MCF 10A (cell line): ENCODE measurements at regions not wholly inside any gene's neighbourhood (a gene's known extent, or its start where the extent isn't known, plus 50 kb on each side); places are given as distances from the start of the nearest gene placed in this dataset.

ENCODE experiments used
- BruUV-seq: library from RNA; stranded (reverse); fragments of 400-500 nt; replicated peaks from 2 replicates; lab custom pipeline; 2021; lab: Mats Ljungman, UMichigan
- CTCF ChIA-PET: fragments of 300-600 bp; sonication (Branson Sonifier 250); formaldehyde crosslinking; extraction: SDS; loops from one replicate; lab custom pipeline; 2021; ENCODE audit warnings: antibody characterized with exemption, inconsistent platforms; lab: Yijun Ruan, JAX
- POLR2A ChIA-PET: fragments of 300-600, 350-650 bp; sonication (Branson Sonifier 250); formaldehyde crosslinking; extraction: SDS; loops from one replicate; lab custom pipeline; 2020; ENCODE audit warnings: antibody characterized with exemption, inconsistent platforms; lab: Yijun Ruan, JAX
- DNase-seq: peaks from one replicate; pipeline ENCODE4 v3.0.0-alpha.2; 2018; ENCODE audit not compliant: unreplicated experiment
- H3K27ac Mint-ChIP-seq: one replicate; pipeline ENCODE4 v1.8.0; 2022; ENCODE audit warnings: mild to moderate bottlenecking, low read depth, mixed read lengths; ENCODE audit not compliant: unreplicated experiment
- H3K27me3 Mint-ChIP-seq: one replicate; pipeline ENCODE4 v1.8.0; 2022; ENCODE audit warnings: mixed read lengths; ENCODE audit not compliant: insufficient read depth, unreplicated experiment
- H3K36me3 Mint-ChIP-seq: one replicate; pipeline ENCODE4 v1.8.0; 2022; ENCODE audit warnings: mild to moderate bottlenecking, moderate library complexity, mixed read lengths; ENCODE audit not compliant: insufficient read depth, unreplicated experiment
- H3K4me1 Mint-ChIP-seq: one replicate; pipeline ENCODE4 v1.8.0; 2022; ENCODE audit warnings: mixed read lengths; ENCODE audit not compliant: insufficient read depth, unreplicated experiment
- H3K4me3 Mint-ChIP-seq: one replicate; pipeline ENCODE4 v1.8.0; 2022; ENCODE audit warnings: mild to moderate bottlenecking, moderate library complexity, mixed read lengths; ENCODE audit not compliant: unreplicated experiment
- H3K9me3 Mint-ChIP-seq: one replicate; pipeline ENCODE4 v1.8.0; 2022; ENCODE audit warnings: mixed read lengths; ENCODE audit not compliant: unreplicated experiment
- CTCF ChIP-seq: fragments of 200-600 bp; IDR thresholded peaks from one replicate; pipeline ENCODE4 v1.8.0; 2022; ENCODE audit warnings: antibody characterized with exemption, mild to moderate bottlenecking; ENCODE audit not compliant: unreplicated experiment
- intact Hi-C: fragments of 100-400 bp; cut with micrococcal nuclease; formaldehyde crosslinking; loops from 2 replicates; pipeline ENCODE4 v1.14.1; 2022

GRCh38 chr10:17538941-17539340 lies 78.2 kb downstream of the HACD1 start:
- H3K36me3 Mint-ChIP-seq, result no peaks in the 10 kb centered on the region
- no peaks in the 10 kb centered on the region for H3K27me3 Mint-ChIP-seq
- intact Hi-C loops, result no loop called here
- TF ChIP-seq CTCF, result no peak
- H3K9me3 Mint-ChIP-seq, result no peaks in the 10 kb centered on the region
- H3K4me3 Mint-ChIP-seq, result no peak overlapping the region
- POLR2A ChIA-PET, result no interaction called here
- no peak overlapping the region for H3K27ac Mint-ChIP-seq
- BruUV-seq, result no TSS peak
- peaks cover 3% of the 10 kb centered on the region for H3K4me1 Mint-ChIP-seq
- DNase-seq, result no peak
- CTCF ChIA-PET, result no interaction called here

- H3K36me3 Mint-ChIP-seq, result no peaks in the 10 kb centered on the region
- TF ChIP-seq CTCF, result no peak
- ChIA-PET POLR2A (no interaction called here), CTCF (no interaction called here)
- no peaks in the 10 kb centered on the region for H3K9me3 Mint-ChIP-seq
- H3K27ac Mint-ChIP-seq, result no peak overlapping the region
- DNase-seq, result no peak
- H3K4me1 Mint-ChIP-seq, result peaks cover 8% of the 10 kb centered on the region
- intact Hi-C loops, result no loop called here
- BruUV-seq, result no TSS peak
- no peaks in the 10 kb centered on the region for H3K27me3 Mint-ChIP-seq
- H3K4me3 Mint-ChIP-seq, result no peak overlapping the region
Measured at GRCh38 chr10:17537281-17537680, 79.9 kb downstream of the HACD1 start.

GRCh38 chr10:17536221-17536620 lies 81.0 kb downstream of the HACD1 start:
- POLR2A ChIA-PET, result no interaction called here
- no TSS peak for BruUV-seq
- intact Hi-C loops, result no loop called here
- CTCF ChIA-PET, result no interaction called here
- no peak for TF ChIP-seq CTCF
- H3K36me3 Mint-ChIP-seq, result no peaks in the 10 kb centered on the region
- no peak for DNase-seq
- no peaks in the 10 kb centered on the region for H3K27me3 Mint-ChIP-seq
- H3K27ac Mint-ChIP-seq, result no peak overlapping the region
- no peak overlapping the region for H3K4me3 Mint-ChIP-seq
- no peaks in the 10 kb centered on the region for H3K9me3 Mint-ChIP-seq
- H3K4me1 Mint-ChIP-seq, result peaks cover 11% of the 10 kb centered on the region

GRCh38 chr10:17533731-17534130 lies 79.3 kb upstream of the ST8SIA6 start:
- Mint-ChIP-seq H3K27ac (no peak overlapping the region), H3K4me1 (peaks cover 17% of the 10 kb centered on the region), H3K4me3 (no peak overlapping the region), H3K36me3 (peaks cover under 1% of the 10 kb centered on the region), H3K27me3 (no peaks in the 10 kb centered on the region), H3K9me3 (no peaks in the 10 kb centered on the region)
- no peak for DNase-seq
- intact Hi-C loops, result no loop called here
- POLR2A ChIA-PET, result interaction anchor here (0.6 kb wide), 1 partner anchor 12 kb away, joined by 4 read pairs; no protein-coding TSS in a partner anchor
- no peak for TF ChIP-seq CTCF
- no TSS peak for BruUV-seq
- CTCF ChIA-PET, result no interaction called here
